HG02870 (cell line): ENCODE measurements at regions not wholly inside any gene's neighbourhood (a gene's known extent, or its start where the extent isn't known, plus 50 kb on each side); places are given as distances from the start of the nearest gene placed in this dataset.

Source experiments
- ATAC-seq: cut with Tn5 transposase; IDR thresholded peaks from one replicate; pipeline ENCODE4 v1.9.1; 2021; ENCODE audit warnings: mild to moderate bottlenecking, moderate library complexity; ENCODE audit not compliant: unreplicated experiment

- ATAC-seq, result no peak
Observed at GRCh38 chr4:189062047-189062820, 878.4 kb upstream of the FRG1 start.

- ATAC-seq, result no peak
Observed at GRCh38 chr4:189069772-189070171, 870.9 kb upstream of the FRG1 start.

GRCh38 chr4:189071241-189071640, 869.4 kb upstream of the FRG1 start:
- no peak for ATAC-seq

- ATAC-seq, result no peak
Observed at GRCh38 chr4:189073739-189074138, 866.9 kb upstream of the FRG1 start.

- no peak for ATAC-seq
Observed at GRCh38 chr4:189081826-189082225, 858.8 kb upstream of the FRG1 start.

GRCh38 chr4:189083769-189084168, 856.9 kb upstream of the FRG1 start:
- no peak for ATAC-seq

GRCh38 chr4:189084671-189085070, 856.0 kb upstream of the FRG1 start:
- ATAC-seq, result no peak

GRCh38 chr4:189087971-189088370, 852.7 kb upstream of the FRG1 start:
- ATAC-seq, result no peak

GRCh38 chr4:189088780-189089179, 851.9 kb upstream of the FRG1 start:
- ATAC-seq, result no peak

GRCh38 chr4:189090174-189090814, 850.4 kb upstream of the FRG1 start:
- ATAC-seq, result no peak

GRCh38 chr4:189092581-189092980, 848.1 kb upstream of the FRG1 start:
- ATAC-seq, result no peak

- no peak for ATAC-seq
Observed at GRCh38 chr4:189096108-189096507, 844.6 kb upstream of the FRG1 start.

GRCh38 chr4:189096717-189097116, 844.0 kb upstream of the FRG1 start:
- no peak for ATAC-seq

GRCh38 chr4:189098932-189099696, 841.6 kb upstream of the FRG1 start:
- ATAC-seq, result no peak

- no peak for ATAC-seq
Observed at GRCh38 chr4:189113389-189113888, 827.2 kb upstream of the FRG1 start.

- ATAC-seq, result no peak
Observed at GRCh38 chr4:189117426-189117825, 823.2 kb upstream of the FRG1 start.

- ATAC-seq, result no peak
Observed at GRCh38 chr4:189121336-189121735, 819.3 kb upstream of the FRG1 start.

- no peak for ATAC-seq
Observed at GRCh38 chr4:189124149-189124758, 816.4 kb upstream of the FRG1 start.

- no peak for ATAC-seq
Observed at GRCh38 chr4:189124791-189125190, 815.9 kb upstream of the FRG1 start.

- ATAC-seq, result no peak
Observed at GRCh38 chr4:189126040-189126439, 814.6 kb upstream of the FRG1 start.

GRCh38 chr4:189128341-189128740, 812.3 kb upstream of the FRG1 start:
- ATAC-seq, result no peak
